GM12891 (cell line): ENCODE measurements at regions not wholly inside any gene's neighbourhood (a gene's known extent, or its start where the extent isn't known, plus 50 kb on each side); places are given as distances from the start of the nearest gene placed in this dataset.

Source experiments
- DNase-seq: peaks from one replicate; pipeline ENCODE4 v3.0.0; 2011; ENCODE audit warnings: low spot score; ENCODE audit not compliant: insufficient read length
- FAIRE-seq: peaks from 2 replicates; lab custom pipeline; 2011; peaks lifted over from hg19 to GRCh38; lab: Jason Lieb, UNC
- PAX5 ChIP-seq: IDR thresholded peaks from 2 replicates; pipeline ENCODE4 v1.6.1; 2011; ENCODE audit warnings: low read length, moderate library complexity, mild to moderate bottlenecking; ENCODE audit not compliant: insufficient read depth, severe bottlenecking
- POLR2A ChIP-seq: IDR thresholded peaks from 2 replicates; pipeline ENCODE4 v1.6.1; 2011; ENCODE audit warnings: low read depth, low read length, control low read depth
- POLR2AphosphoS5 ChIP-seq: IDR thresholded peaks from 2 replicates; pipeline ENCODE4 v1.6.1; 2011; ENCODE audit warnings: low read depth, low read length, control low read depth
- POU2F2 ChIP-seq: IDR thresholded peaks from 2 replicates; pipeline ENCODE4 v1.6.1; 2011; ENCODE audit warnings: low read depth, mild to moderate bottlenecking, control low read depth, low read length, moderate library complexity
- SPI1 ChIP-seq: IDR thresholded peaks from 2 replicates; pipeline ENCODE4 v1.6.1; 2011; ENCODE audit warnings: low read depth, low read length, control low read depth
- TAF1 ChIP-seq: IDR thresholded peaks from 2 replicates; pipeline ENCODE4 v1.6.1; 2011; ENCODE audit warnings: low read depth, low read length, control low read depth

- DNase-seq (no peak), FAIRE-seq (no peak)
- no peak for TF ChIP-seq POLR2A
- TF ChIP-seq SPI1 = no peak
These were observed 272.2 kb downstream of the AUH start for GRCh38 chr9:91089405-91090129.

- TF ChIP-seq SPI1 (no peak), POU2F2 (no peak), POLR2AphosphoS5 (no peak), POLR2A (no peak), PAX5 (no peak), TAF1 (no peak)
- DNase-seq (no peak), FAIRE-seq (no peak)
These were observed 271.6 kb downstream of the AUH start for GRCh38 chr9:91090130-91090410.

- no peak for TF ChIP-seq TAF1
- DNase-seq = no peak
These were observed 269.5 kb downstream of the AUH start for GRCh38 chr9:91092214-91092613.

GRCh38 chr9:91094324-91095088 is 267.2 kb downstream of the AUH start:
- DNase-seq (no peak), FAIRE-seq (no peak)
- TF ChIP-seq PAX5 = no peak
- no peak for TF ChIP-seq SPI1
- no peak for TF ChIP-seq TAF1
- TF ChIP-seq POLR2A = no peak
- no peak for TF ChIP-seq POLR2AphosphoS5
- no peak for TF ChIP-seq POU2F2

More at GRCh38 chr9:91092214-91092613, 269.5 kb downstream of the AUH start:
- no peak for FAIRE-seq

- FAIRE-seq (no peak), DNase-seq (no peak)
These were observed 263.4 kb downstream of the AUH start for GRCh38 chr9:91098203-91098850.

GRCh38 chr9:91099436-91099835 is 262.3 kb downstream of the AUH start:
- FAIRE-seq (no peak), DNase-seq (no peak)
- TF ChIP-seq PAX5 (no peak), POU2F2 (no peak), POLR2A (no peak), TAF1 (no peak), POLR2AphosphoS5 (no peak), SPI1 (no peak)

More at GRCh38 chr9:91098203-91098850, 263.4 kb downstream of the AUH start:
- TF ChIP-seq TAF1 (no peak), SPI1 (no peak), POLR2A (no peak), PAX5 (no peak), POLR2AphosphoS5 (no peak), POU2F2 (no peak)

GRCh38 chr9:91100878-91101450 is 260.8 kb downstream of the AUH start:
- DNase-seq = no peak
- no peak for TF ChIP-seq SPI1
- no peak for TF ChIP-seq PAX5
- TF ChIP-seq TAF1 = no peak
- TF ChIP-seq POU2F2 = no peak
- no peak for TF ChIP-seq POLR2A
- TF ChIP-seq POLR2AphosphoS5 = no peak
- FAIRE-seq = no peak

- TF ChIP-seq PAX5 (no peak), POLR2AphosphoS5 (no peak), POLR2A (no peak), SPI1 (no peak), POU2F2 (no peak), TAF1 (no peak)
- FAIRE-seq (no peak), DNase-seq (no peak)
These were observed 260.0 kb downstream of the AUH start for GRCh38 chr9:91101611-91102168.

GRCh38 chr9:91102269-91102668 is 259.4 kb downstream of the AUH start:
- FAIRE-seq (no peak), DNase-seq (no peak)
- no peak for TF ChIP-seq POLR2AphosphoS5
- TF ChIP-seq PAX5 = no peak
- TF ChIP-seq POLR2A = no peak
- TF ChIP-seq TAF1 = no peak
- no peak for TF ChIP-seq SPI1
- no peak for TF ChIP-seq POU2F2

GRCh38 chr9:91103931-91104330 is 257.8 kb downstream of the AUH start:
- DNase-seq = no peak
- no peak for FAIRE-seq
- no peak for TF ChIP-seq POLR2A
